Left lung (tissue), 4 donors: ENCODE measurements at regions not wholly inside any gene's neighbourhood (a gene's known extent, or its start where the extent isn't known, plus 50 kb on each side); places are given as distances from the start of the nearest gene placed in this dataset.
A peak's percentile ranks its signal among the peaks of the same experiment; 100 is the strongest.

Experiments used
- ATAC-seq: fragments of 200-7000 bp; cut with Tn5 transposase; one replicate; pipeline ENCODE4 v1.9.1; 2020; ENCODE audit warnings: moderate library complexity
- DNase-seq, 4 donors: peaks; one replicate each; pipeline ENCODE4 v3.0.0-alpha.2; 2013 to 2020
- H3K27ac ChIP-seq, 2 donors: fragments of 200-600 bp; sonication (generic) in 1 of 2; one replicate each; pipeline versions ENCODE4 v1.5.0 to v1.8.0; 2020 to 2021
- H3K27me3 ChIP-seq, 2 donors: fragments of 200-600 bp; sonication (generic) in 1 of 2; one replicate each; pipeline versions ENCODE4 v1.5.0 to v1.8.0; 2020 to 2021
- H3K36me3 ChIP-seq, 2 donors: fragments of 200-600 bp; sonication (generic) in 1 of 2; one replicate each; pipeline versions ENCODE4 v1.5.0 to v1.8.0; 2020 to 2021
- H3K4me1 ChIP-seq, 2 donors: fragments of 200-600 bp; one replicate each; pipeline ENCODE4 v1.8.0; 2021
- H3K4me3 ChIP-seq, 2 donors: fragments of 200-600 bp; sonication (generic) in 1 of 2; one replicate each; pipeline versions ENCODE4 v1.5.0 to v1.8.0; 2020 to 2021; ENCODE audit warnings: mild to moderate bottlenecking in 1 of 2
- H3K9me3 ChIP-seq, 2 donors: fragments of 200-600 bp; sonication (generic) in 1 of 2; one replicate each; pipeline versions ENCODE4 v1.5.0 to v1.8.0; 2020 to 2021
- CTCF ChIP-seq, 2 donors: fragments of 200-600 bp; sonication (generic) in 1 of 2; IDR thresholded peaks; one replicate each; pipeline versions ENCODE4 v1.5.0 to v1.8.0; 2021; ENCODE audit warnings: antibody characterized with exemption in 2 of 2
- intact Hi-C, 2 donors: fragments of 100-400 bp; cut with DNase I; formaldehyde crosslinking; loops; one replicate each; pipeline versions ENCODE4 v1.11.2 to v1.14.2; 2022
- donor health status: DM: no; HTN: yes; CAD: no.
- donor health status: DM: no; HTN: no; CAD: no.

- peaks cover 4 to 38% of the 10 kb centered on the region in 2 donors for H3K4me1 ChIP-seq
- peak in 1 of 4 donors; percentile 41 for DNase-seq
- intact Hi-C loops: no loop called here
- TF ChIP-seq CTCF (IDR thresholded peaks at IDR 0.05): no peak
- peak; percentile 55 for ATAC-seq
- H3K27ac ChIP-seq: peak overlapping the region; percentile 57 to 73
- H3K27me3 ChIP-seq: no peaks in the 10 kb centered on the region
- H3K36me3 ChIP-seq: no peaks in the 10 kb centered on the region
- H3K4me3 ChIP-seq: no peak overlapping the region
- H3K9me3 ChIP-seq: no peaks in the 10 kb centered on the region
These were observed 123.2 kb downstream of the RAP2B start for GRCh38 chr3:153285194-153285641.

DNA sequence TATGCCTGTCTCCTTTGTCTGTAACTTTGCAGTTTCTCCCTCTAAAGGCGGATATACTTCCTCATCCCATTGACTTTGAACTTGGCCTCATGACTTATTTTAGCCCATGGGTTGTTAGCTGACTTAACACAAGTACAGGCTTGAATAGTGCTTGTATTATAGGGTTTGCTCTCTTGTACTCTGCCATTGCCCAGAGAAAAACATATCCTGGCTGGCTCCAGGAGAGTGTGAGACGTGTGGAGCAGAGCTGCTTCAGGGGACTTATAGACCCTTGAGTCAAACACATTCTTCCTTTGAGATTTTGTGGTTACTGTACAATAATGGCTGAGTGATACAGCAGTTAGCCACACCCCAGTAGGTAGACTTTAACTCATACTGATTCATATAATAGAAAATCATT is 124.0 kb downstream of the RAP2B start:
- H3K9me3 ChIP-seq: no peaks in the 10 kb centered on the region
- no peaks in the 10 kb centered on the region for H3K27me3 ChIP-seq
- intact Hi-C loops: no loop called here
- H3K4me1 ChIP-seq: peaks cover 9 to 45% of the 10 kb centered on the region in 2 donors
- H3K36me3 ChIP-seq: no peaks in the 10 kb centered on the region
- DNase-seq: no peak
- TF ChIP-seq CTCF (IDR thresholded peaks at IDR 0.05): no peak
- no peak overlapping the region for H3K4me3 ChIP-seq
- peak overlapping the region; percentile 57 to 73 for H3K27ac ChIP-seq
- peak; percentile 27 for ATAC-seq

DNA sequence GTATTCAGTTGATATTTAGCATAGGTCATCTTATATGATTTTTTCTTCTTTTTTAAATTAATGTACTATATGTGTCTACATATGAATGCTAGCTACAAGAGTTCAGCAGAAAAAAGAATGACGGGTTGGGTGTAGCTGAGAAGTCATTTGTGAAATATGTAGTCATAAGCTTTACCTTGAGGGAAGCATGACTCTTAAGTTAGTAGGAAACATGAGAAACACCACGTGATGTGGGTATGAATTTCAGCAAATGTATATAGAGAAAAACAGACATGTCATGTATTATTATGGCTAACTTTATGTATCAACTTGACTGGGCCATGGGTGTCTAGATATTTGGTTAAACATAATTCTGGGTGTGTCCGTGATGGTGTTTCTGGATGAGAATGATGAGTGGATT is 125.0 kb downstream of the RAP2B start:
- no peak for ATAC-seq
- H3K4me1 ChIP-seq: peaks cover 14 to 56% of the 10 kb centered on the region in 2 donors
- intact Hi-C loops: no loop called here
- no peak for TF ChIP-seq CTCF (IDR thresholded peaks at IDR 0.05)
- no peaks in the 10 kb centered on the region for H3K27me3 ChIP-seq
- H3K27ac ChIP-seq: no peak overlapping the region
- no peaks in the 10 kb centered on the region for H3K36me3 ChIP-seq
- H3K4me3 ChIP-seq: no peak overlapping the region
- no peaks in the 10 kb centered on the region for H3K9me3 ChIP-seq
- DNase-seq: no peak

DNA sequence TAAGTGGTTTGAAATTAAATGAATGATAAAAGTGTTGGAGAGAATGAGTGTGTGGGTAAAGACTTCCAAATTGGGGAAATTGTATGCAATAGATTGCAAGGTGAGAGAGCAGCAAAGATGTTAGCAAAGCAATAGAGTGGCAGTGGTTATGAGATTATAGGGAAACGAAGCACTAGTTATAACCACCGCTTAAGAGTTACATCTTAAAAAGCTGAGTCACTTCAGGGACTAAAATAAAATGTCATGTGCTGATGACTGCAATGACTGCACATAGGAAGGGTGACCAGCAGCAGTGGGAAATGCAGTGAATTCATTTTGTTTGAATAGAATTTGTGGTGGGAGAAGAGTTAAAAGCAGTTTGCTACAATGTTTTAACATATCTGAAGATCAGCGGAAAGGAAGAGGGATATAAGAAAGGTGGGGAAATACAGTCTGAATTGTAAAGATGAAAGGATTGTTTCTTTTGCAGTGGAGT is 127.3 kb downstream of the RAP2B start:
- DNase-seq (no peak), ATAC-seq (peak; percentile 65)
- peaks cover 29 to 68% of the 10 kb centered on the region in 2 donors for H3K4me1 ChIP-seq
- no peak overlapping the region for H3K4me3 ChIP-seq
- H3K27ac ChIP-seq: peak overlapping the region; percentile 1 to 42
- no peaks in the 10 kb centered on the region for H3K9me3 ChIP-seq
- TF ChIP-seq CTCF (IDR thresholded peaks at IDR 0.05): no peak
- no peaks in the 10 kb centered on the region for H3K36me3 ChIP-seq
- intact Hi-C loops: no loop called here
- no peaks in the 10 kb centered on the region for H3K27me3 ChIP-seq

- peak in 1 of 4 donors; percentile 37 for DNase-seq
- no peak overlapping the region for H3K4me3 ChIP-seq
- no peaks in the 10 kb centered on the region for H3K36me3 ChIP-seq
- intact Hi-C loops: loop anchor here in 1 of 2 donors (10.0 kb wide), 1 partner anchor 126 kb away; the partner anchor contains the start of gene RAP2B
- peak in 1 of 2 donors; percentile 15 for TF ChIP-seq CTCF (IDR thresholded peaks at IDR 0.05)
- H3K4me1 ChIP-seq: peaks cover 29 to 57% of the 10 kb centered on the region in 2 donors
- no peaks in the 10 kb centered on the region for H3K9me3 ChIP-seq
- peak overlapping the region in 1 of 2 donors; percentile 35 for H3K27ac ChIP-seq
- no peaks in the 10 kb centered on the region for H3K27me3 ChIP-seq
- ATAC-seq: peak; percentile 68
These were observed 128.4 kb downstream of the RAP2B start for GRCh38 chr3:153290268-153291015.
